ENCODE measurements at regions not wholly inside any gene's neighbourhood (a gene's known extent, or its start where the extent isn't known, plus 50 kb on each side); places are given as distances from the start of the nearest gene placed in this dataset.

- Mint-ChIP-seq H3K4me3 (ENCODE audit: unreplicated experiment) (no peak overlapping the region), H3K4me1 (ENCODE audit: low read depth, unreplicated experiment) (peaks cover 9% of the 10 kb centered on the region), H3K9me3 (ENCODE audit: unreplicated experiment) (no peaks in the 10 kb centered on the region), H3K36me3 (ENCODE audit: low read depth, unreplicated experiment) (no peaks in the 10 kb centered on the region), H3K27ac (ENCODE audit: unreplicated experiment) (no peak overlapping the region), H3K27me3 (ENCODE audit: low read depth, unreplicated experiment) (no peaks in the 10 kb centered on the region)
- H3K4me2 ChIP-seq (ENCODE audit: low read length), result peak overlapping the region; percentile 42
- peak overlapping the region; percentile 51 for H3K27ac ChIP-seq (ENCODE audit: low read depth, low read length)
- H3K36me3 ChIP-seq (ENCODE audit: insufficient read depth, low read length), result no peaks in the 10 kb centered on the region
- H3K27me3 ChIP-seq (ENCODE audit: insufficient read depth, low read length), result no peaks in the 10 kb centered on the region
- peak overlapping the region; percentile 50 for H2AFZ ChIP-seq (ENCODE audit: low read depth, low read length)
- H3K4me1 ChIP-seq (ENCODE audit: insufficient read depth, low read length), result peaks cover 8% of the 10 kb centered on the region
- H4K20me1 ChIP-seq (ENCODE audit: insufficient read depth, low read length), result no peaks in the 10 kb centered on the region
- no peak overlapping the region for H3K4me3 ChIP-seq (ENCODE audit: insufficient read depth, low read depth, low read length)
- H3K9me3 ChIP-seq (ENCODE audit: insufficient read depth, low read depth, low read length), result no peaks in the 10 kb centered on the region
- FAIRE-seq (peak; percentile 52), DNase-seq (ENCODE audit: low read depth) (peak; percentile 74)
- TF ChIP-seq EZH2 (IDR thresholded peaks at IDR 0.05; ENCODE audit: insufficient read depth, low read length) (no peak), CTCF (IDR thresholded peaks at IDR 0.05; ENCODE audit: insufficient read depth, low read depth, low read length) (no peak)
- no peaks in the 10 kb centered on the region for H3K79me2 ChIP-seq (ENCODE audit: insufficient read depth, low read length)
- no peak overlapping the region for H3K9ac ChIP-seq (ENCODE audit: low read length)
These were observed 556.3 kb downstream of the LTN1 start for GRCh38 chr21:28436286-28436932.

GRCh38 chr21:28431527-28432200 lies 561.0 kb downstream of the LTN1 start:
- H3K9ac ChIP-seq (ENCODE audit: low read length), result no peak overlapping the region
- H3K36me3 Mint-ChIP-seq (ENCODE audit: low read depth, unreplicated experiment), result no peaks in the 10 kb centered on the region
- peak; percentile 9 for FAIRE-seq
- H3K27ac Mint-ChIP-seq (ENCODE audit: unreplicated experiment), result no peak overlapping the region
- no peaks in the 10 kb centered on the region for H3K9me3 Mint-ChIP-seq (ENCODE audit: unreplicated experiment)
- no peak overlapping the region for H2AFZ ChIP-seq (ENCODE audit: low read depth, low read length)
- peaks cover 5% of the 10 kb centered on the region for H3K4me1 ChIP-seq (ENCODE audit: insufficient read depth, low read length)
- no peaks in the 10 kb centered on the region for H3K79me2 ChIP-seq (ENCODE audit: insufficient read depth, low read length)
- H3K27me3 ChIP-seq (ENCODE audit: insufficient read depth, low read length), result no peaks in the 10 kb centered on the region
- no peaks in the 10 kb centered on the region for H3K27me3 Mint-ChIP-seq (ENCODE audit: low read depth, unreplicated experiment)
- DNase-seq (ENCODE audit: low read depth), result no peak
- H3K27ac ChIP-seq (ENCODE audit: low read depth, low read length), result peak overlapping the region; percentile 16
- H3K4me2 ChIP-seq (ENCODE audit: low read length), result no peak overlapping the region
- TF ChIP-seq CTCF (IDR thresholded peaks at IDR 0.05; ENCODE audit: insufficient read depth, low read depth, low read length) (no peak), EZH2 (IDR thresholded peaks at IDR 0.05; ENCODE audit: insufficient read depth, low read length) (no peak)
- no peaks in the 10 kb centered on the region for H4K20me1 ChIP-seq (ENCODE audit: insufficient read depth, low read length)
- no peaks in the 10 kb centered on the region for H3K36me3 ChIP-seq (ENCODE audit: insufficient read depth, low read length)
- peaks cover 21% of the 10 kb centered on the region for H3K4me1 Mint-ChIP-seq (ENCODE audit: low read depth, unreplicated experiment)
- H3K4me3 Mint-ChIP-seq (ENCODE audit: unreplicated experiment), result no peak overlapping the region
- no peak overlapping the region for H3K4me3 ChIP-seq (ENCODE audit: insufficient read depth, low read depth, low read length)
- H3K9me3 ChIP-seq (ENCODE audit: insufficient read depth, low read depth, low read length), result no peaks in the 10 kb centered on the region

DNA sequence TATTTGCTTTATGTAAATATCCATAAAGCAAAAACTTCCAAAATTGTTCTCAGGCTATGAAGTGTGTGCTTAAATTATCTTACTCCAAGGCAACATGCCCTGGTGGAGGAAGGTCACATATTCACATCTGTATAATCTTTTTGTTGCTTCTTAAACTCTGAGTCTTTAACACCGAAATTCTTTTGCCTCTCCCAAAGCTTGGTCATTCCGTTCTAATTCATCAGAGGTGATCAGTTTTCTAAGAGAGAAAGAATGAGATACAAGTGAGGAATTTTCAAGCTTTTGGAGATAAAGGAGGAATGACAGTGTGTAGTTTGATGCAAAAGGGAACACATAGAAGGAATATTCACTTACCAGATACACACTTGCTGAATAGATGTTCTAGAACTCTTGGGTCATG lies 561.7 kb downstream of the LTN1 start:
- no peak for TF ChIP-seq EZH2 (IDR thresholded peaks at IDR 0.05; ENCODE audit: insufficient read depth, low read length)
- no peak for TF ChIP-seq CTCF (IDR thresholded peaks at IDR 0.05; ENCODE audit: insufficient read depth, low read depth, low read length)
- H3K36me3 ChIP-seq (ENCODE audit: insufficient read depth, low read length), result no peaks in the 10 kb centered on the region
- H3K79me2 ChIP-seq (ENCODE audit: insufficient read depth, low read length), result no peaks in the 10 kb centered on the region
- no peak overlapping the region for H3K4me2 ChIP-seq (ENCODE audit: low read length)
- no peak overlapping the region for H3K4me3 Mint-ChIP-seq (ENCODE audit: unreplicated experiment)
- peak overlapping the region; percentile 7 for H3K27ac Mint-ChIP-seq (ENCODE audit: unreplicated experiment)
- no peaks in the 10 kb centered on the region for H3K4me1 ChIP-seq (ENCODE audit: insufficient read depth, low read length)
- no peak overlapping the region for H3K9ac ChIP-seq (ENCODE audit: low read length)
- H2AFZ ChIP-seq (ENCODE audit: low read depth, low read length), result no peak overlapping the region
- FAIRE-seq, result peak; percentile 69
- H3K9me3 ChIP-seq (ENCODE audit: insufficient read depth, low read depth, low read length), result no peaks in the 10 kb centered on the region
- H3K27me3 Mint-ChIP-seq (ENCODE audit: low read depth, unreplicated experiment), result no peaks in the 10 kb centered on the region
- H3K9me3 Mint-ChIP-seq (ENCODE audit: unreplicated experiment), result no peaks in the 10 kb centered on the region
- peak overlapping the region; percentile 42 for H3K27ac ChIP-seq (ENCODE audit: low read depth, low read length)
- peak; percentile 54 for DNase-seq (ENCODE audit: low read depth)
- no peaks in the 10 kb centered on the region for H3K36me3 Mint-ChIP-seq (ENCODE audit: low read depth, unreplicated experiment)
- H4K20me1 ChIP-seq (ENCODE audit: insufficient read depth, low read length), result no peaks in the 10 kb centered on the region
- no peaks in the 10 kb centered on the region for H3K27me3 ChIP-seq (ENCODE audit: insufficient read depth, low read length)
- no peak overlapping the region for H3K4me3 ChIP-seq (ENCODE audit: insufficient read depth, low read depth, low read length)
- H3K4me1 Mint-ChIP-seq (ENCODE audit: low read depth, unreplicated experiment), result peaks cover 16% of the 10 kb centered on the region
